ENCODE measurements at regions not wholly inside any gene's neighbourhood (a gene's known extent, or its start where the extent isn't known, plus 50 kb on each side); places are given as distances from the start of the nearest gene placed in this dataset.

DNA sequence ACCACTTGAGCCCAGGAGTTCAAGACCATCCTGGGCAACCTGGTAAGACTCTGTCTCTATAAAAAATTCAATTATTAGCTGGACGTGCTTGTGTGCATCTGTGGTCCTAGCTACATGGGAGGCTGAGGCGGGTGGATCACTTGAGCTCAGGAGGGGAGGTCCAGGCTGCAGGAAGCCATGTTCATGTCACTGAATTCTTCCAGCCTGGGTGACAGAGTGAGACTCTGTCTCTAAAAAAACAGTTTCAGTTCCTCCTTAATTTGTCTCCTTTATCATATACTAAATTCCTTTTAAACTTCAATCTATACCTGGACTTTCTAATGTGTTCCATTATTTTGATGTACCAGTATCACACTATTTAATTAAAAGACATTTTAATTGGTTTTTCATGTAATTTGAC is 422.2 kb upstream of the TLE4 start:
- no peak overlapping the region for H3K27ac ChIP-seq
- TF ChIP-seq ZFX (IDR thresholded peaks at IDR 0.05; ENCODE audit: borderline replicate concordance), result no peak
- TF ChIP-seq, protein P1, sequence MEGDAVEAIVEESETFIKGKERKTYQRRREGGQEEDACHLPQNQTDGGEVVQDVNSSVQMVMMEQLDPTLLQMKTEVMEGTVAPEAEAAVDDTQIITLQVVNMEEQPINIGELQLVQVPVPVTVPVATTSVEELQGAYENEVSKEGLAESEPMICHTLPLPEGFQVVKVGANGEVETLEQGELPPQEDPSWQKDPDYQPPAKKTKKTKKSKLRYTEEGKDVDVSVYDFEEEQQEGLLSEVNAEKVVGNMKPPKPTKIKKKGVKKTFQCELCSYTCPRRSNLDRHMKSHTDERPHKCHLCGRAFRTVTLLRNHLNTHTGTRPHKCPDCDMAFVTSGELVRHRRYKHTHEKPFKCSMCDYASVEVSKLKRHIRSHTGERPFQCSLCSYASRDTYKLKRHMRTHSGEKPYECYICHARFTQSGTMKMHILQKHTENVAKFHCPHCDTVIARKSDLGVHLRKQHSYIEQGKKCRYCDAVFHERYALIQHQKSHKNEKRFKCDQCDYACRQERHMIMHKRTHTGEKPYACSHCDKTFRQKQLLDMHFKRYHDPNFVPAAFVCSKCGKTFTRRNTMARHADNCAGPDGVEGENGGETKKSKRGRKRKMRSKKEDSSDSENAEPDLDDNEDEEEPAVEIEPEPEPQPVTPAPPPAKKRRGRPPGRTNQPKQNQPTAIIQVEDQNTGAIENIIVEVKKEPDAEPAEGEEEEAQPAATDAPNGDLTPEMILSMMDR (IDR thresholded peaks at IDR 0.05), result no peak

DNA sequence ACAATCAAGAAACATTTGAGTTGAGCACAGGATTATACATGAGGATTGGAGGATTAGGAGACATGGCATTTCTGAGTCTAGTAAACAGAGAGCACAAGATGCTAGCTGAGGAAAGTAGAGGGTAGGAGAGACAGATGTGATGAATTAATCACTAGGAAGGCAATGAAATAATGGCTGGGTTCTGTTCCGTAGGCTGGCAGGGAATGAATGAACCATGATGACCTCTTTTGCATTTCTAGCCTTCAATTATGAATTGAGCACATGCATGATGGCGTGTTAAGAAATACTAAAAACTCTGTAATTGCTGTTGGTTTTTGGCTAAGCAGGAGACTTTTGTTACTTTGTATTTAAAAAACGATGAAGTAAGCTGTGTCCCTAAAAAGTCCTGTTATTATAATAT is 420.0 kb upstream of the TLE4 start:
- H3K27ac ChIP-seq, result no peak overlapping the region
- TF ChIP-seq ZFX (IDR thresholded peaks at IDR 0.05; ENCODE audit: borderline replicate concordance), result no peak
- TF ChIP-seq, protein P1 (IDR thresholded peaks at IDR 0.05), result no peak

DNA sequence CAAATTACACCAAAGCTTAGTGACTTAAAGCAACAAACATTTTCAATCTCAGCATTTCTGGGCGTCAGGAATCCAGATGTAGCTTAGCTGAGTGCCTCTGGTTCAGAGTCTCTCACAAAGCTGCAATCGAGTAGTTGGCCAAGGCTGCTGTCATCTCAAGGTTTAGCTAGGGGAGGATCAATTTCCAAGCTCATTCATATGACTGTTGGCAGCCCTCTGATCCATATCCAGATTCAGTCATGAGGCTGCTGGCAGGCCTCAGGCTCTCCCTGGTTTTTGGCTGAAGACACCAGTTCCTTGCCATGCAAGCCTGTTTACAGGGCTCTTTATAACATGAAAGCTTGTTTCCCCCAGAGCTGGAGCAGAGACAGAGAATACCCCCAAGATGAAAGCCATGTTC is 419.5 kb upstream of the TLE4 start:
- no peak for TF ChIP-seq ZFX (IDR thresholded peaks at IDR 0.05; ENCODE audit: borderline replicate concordance)
- TF ChIP-seq, protein P1 (IDR thresholded peaks at IDR 0.05), result no peak
- H3K27ac ChIP-seq, result no peak overlapping the region

DNA sequence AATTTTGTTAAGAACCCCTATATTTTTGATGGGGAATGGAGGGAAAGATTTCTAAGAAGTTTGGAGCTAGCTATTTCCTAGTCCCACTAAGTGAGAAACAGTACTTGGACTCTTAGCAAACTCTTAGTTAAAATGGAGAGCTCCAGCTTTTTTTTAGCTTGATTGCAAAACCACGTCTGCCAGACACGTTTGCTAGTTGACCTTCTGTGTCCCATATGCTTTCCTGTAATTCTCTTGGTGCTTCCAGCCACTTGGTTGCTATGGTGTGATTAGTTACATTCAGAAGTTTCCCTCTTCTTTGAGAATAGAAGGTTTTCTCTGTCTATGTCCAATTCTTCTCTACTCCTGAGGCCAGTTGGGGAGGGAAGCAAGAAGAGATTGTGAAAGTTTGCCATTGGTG is 417.0 kb upstream of the TLE4 start:
- H3K27ac ChIP-seq, result no peak overlapping the region
- TF ChIP-seq ZFX (IDR thresholded peaks at IDR 0.05; ENCODE audit: borderline replicate concordance), result no peak
- TF ChIP-seq, protein P1 (IDR thresholded peaks at IDR 0.05), result no peak

DNA sequence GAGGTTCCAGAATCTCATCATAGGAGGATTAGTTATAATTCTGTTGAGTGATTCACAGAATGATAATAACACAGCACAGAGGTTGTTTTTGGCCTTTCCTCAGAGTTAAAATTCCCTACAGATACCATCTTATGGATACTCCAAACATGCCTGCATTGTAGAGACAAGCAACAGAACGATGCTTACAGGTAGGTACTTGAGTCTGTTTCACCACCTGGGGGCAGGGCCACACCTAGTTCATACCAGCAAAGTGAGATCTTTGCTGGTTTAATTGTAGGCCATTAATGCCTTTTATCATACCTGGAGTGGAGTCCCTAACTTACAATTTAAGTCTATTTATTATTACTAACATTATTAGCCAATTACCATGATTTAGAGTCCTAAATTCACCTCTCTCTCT is 416.5 kb upstream of the TLE4 start:
- no peak overlapping the region for H3K27ac ChIP-seq
- TF ChIP-seq ZFX (IDR thresholded peaks at IDR 0.05; ENCODE audit: borderline replicate concordance), result no peak
- TF ChIP-seq, protein P1 (IDR thresholded peaks at IDR 0.05), result peak; percentile 11; the same call in 1 of the 2 replicates

DNA sequence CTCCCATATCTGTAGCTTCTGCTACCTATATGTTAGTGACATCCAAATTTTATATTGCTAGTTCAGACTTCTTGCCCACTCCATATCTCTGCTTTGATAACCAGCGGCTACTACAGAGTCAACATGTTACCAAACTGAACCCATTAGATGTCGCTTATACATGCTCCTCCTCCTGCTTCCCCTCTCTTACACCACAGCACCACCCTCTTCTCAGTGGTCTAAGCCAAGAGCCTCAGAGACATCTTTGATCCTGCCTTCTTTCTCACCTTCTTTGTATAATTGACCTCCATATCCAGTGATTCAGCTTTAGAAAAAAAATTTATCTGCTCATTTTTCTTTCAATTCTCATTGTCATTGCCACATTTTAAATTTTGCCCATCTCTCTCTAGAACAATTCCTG is 408.2 kb upstream of the TLE4 start:
- no peak for TF ChIP-seq ZFX (IDR thresholded peaks at IDR 0.05; ENCODE audit: borderline replicate concordance)
- TF ChIP-seq, protein P1 (IDR thresholded peaks at IDR 0.05), result no peak
- H3K27ac ChIP-seq, result no peak overlapping the region

DNA sequence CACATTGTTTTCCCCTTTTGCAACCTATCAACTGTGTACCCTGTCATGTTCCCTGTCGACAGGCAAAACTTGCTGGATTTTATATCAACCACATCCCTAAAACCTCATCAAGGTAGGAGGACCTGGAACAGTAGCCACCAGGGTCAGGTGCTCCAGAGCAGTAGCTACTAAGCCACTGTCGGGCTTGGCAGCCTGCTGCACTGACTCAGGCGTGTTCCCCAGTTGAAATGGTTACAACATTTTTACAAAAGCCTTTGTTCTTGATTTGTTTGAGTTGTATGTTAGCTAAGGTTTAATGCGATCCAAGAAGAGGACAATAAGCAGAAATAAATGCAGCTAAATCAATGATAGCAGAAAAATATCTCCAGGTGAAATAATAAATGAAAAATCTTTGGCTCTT is 407.4 kb upstream of the TLE4 start:
- no peak overlapping the region for H3K27ac ChIP-seq
- no peak for TF ChIP-seq ZFX (IDR thresholded peaks at IDR 0.05; ENCODE audit: borderline replicate concordance)
- TF ChIP-seq, protein P1 (IDR thresholded peaks at IDR 0.05), result no peak

Measured in 22Rv1 (cell line).